ENCODE measurements at regions not wholly inside any gene's neighbourhood (a gene's known extent, or its start where the extent isn't known, plus 50 kb on each side); places are given as distances from the start of the nearest gene placed in this dataset.

DNA sequence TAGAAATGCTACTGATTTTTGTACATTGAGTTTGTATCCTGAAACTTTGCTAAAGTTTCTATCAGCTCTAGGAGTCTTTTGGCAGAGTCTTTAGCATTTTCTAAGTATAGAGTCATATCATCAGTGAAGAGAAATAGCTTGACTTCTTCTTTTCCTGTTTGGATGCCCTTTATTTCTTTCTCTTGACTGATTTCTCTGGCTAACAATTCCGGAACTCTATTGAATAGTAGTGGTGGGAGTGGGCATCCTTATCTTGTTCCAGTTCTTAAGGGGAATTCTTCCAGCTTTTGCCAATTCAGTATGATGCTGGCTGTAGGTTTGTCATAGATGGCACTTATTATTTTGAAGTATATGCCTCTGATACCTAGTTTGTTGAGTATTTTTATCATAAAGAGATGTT, 197.7 kb downstream of the AASDHPPT start:
- no peak for TF ChIP-seq GATA3 (IDR thresholded peaks at IDR 0.05; ENCODE audit: low read depth, low read length)
- TF ChIP-seq GATA2 (IDR thresholded peaks at IDR 0.05; ENCODE audit: low read depth, low read length), result no peak
